GM18868 (cell line): ENCODE measurements at regions not wholly inside any gene's neighbourhood (a gene's known extent, or its start where the extent isn't known, plus 50 kb on each side); places are given as distances from the start of the nearest gene placed in this dataset.

Experiments
- ATAC-seq: cut with Tn5 transposase; IDR thresholded peaks from one replicate; pipeline ENCODE4 v1.9.1; 2021; ENCODE audit warnings: mild to moderate bottlenecking, moderate library complexity; ENCODE audit not compliant: unreplicated experiment

DNA sequence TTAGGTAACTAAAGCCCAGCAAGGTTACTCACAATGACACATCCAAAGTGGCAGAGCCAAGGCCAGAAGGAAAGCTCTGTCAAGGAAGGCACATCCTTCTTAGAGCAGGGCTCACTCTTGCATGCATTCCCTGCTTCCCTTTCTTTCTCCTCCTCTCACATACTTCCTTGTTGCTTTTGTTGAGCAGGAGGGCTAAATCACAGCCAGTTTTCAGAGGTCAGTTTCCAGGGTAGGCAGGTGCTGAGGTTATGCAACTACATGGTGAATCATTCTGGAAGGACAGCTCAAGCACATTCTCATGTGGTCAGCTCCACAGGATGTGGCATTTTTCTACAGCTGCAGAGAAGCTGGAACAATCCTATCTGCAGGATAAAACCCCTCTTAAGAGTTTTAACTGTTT is 275.6 kb downstream of the ZNF621 start:
- ATAC-seq, result no peak

DNA sequence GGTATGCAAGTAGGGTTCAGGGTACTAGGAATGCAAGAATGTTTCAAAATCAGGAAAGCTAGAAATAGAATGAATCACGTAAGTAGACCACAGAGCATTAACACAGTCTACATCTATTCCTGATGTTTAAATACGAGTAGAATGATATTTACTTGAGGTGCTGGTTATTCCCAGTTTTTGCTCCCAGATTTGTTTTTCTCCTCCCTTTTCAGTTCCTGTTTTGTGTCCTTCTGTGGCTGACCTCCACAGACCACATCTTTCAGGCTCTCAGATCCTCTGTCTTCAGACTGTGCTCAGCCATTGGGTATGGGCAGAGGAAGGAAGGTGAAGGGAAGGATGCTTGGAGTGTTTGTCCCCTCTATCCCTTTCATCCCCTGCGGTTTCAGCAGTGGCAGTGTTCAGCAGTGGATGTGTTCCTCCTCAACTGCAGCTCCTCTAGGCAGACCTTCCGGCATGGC is 276.6 kb downstream of the ZNF621 start:
- no peak for ATAC-seq

DNA sequence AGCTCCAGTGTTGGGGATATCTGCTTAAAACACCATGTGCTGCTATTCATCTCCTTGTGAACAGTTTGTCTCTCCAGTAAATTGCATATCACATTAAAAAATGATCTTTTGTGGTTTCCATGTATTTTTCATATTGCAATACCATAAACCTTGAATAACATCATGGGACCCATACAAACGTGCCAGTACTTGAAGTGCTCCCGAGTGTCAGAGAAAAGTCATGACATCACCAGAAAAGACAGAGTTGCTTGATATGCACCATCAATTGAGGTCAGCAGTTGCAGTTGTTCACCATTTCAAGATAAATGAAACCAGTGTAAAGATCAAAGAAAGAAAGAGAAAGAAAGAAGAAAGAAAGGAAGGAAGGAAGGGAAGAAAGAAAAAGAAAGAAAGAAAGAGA is 278.6 kb downstream of the ZNF621 start:
- ATAC-seq, result no peak

DNA sequence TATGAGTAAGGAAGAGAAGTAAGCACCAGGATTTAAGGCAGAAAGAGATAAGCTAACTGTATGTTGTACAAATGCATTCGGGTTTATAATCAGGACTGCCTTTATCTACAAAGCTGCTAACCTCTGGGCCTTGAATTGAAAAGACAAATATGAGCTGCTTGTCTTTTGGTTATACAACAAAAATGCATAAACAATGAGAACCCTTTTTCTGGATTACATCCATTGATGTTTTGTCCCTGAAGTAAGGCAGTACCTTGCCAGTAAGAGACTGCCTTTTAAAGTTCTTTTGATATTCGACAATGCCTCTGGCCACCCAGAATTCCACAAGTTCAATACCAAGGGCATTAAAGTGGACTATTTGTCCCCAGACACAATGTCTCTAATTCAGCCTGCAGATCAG is 280.7 kb downstream of the ZNF621 start:
- no peak for ATAC-seq

DNA sequence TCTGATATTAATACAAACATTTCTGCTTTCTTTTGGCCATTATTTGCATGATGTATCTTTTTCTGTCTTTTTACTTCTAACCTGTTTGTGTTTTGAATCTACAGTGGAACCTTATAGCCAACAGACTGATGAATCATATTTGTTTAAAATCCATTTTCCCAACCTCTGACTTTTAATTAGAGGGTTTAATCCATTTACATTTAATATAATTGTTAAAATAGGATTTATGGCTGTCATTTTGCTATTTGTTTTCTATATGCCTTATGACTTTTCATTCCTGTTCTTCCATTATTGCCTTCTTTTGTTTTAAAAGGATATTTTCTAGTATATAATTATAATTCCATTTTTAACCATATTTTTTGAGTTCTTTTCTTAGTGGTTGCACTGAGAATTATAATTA is 286.1 kb downstream of the ZNF621 start:
- ATAC-seq, result no peak

DNA sequence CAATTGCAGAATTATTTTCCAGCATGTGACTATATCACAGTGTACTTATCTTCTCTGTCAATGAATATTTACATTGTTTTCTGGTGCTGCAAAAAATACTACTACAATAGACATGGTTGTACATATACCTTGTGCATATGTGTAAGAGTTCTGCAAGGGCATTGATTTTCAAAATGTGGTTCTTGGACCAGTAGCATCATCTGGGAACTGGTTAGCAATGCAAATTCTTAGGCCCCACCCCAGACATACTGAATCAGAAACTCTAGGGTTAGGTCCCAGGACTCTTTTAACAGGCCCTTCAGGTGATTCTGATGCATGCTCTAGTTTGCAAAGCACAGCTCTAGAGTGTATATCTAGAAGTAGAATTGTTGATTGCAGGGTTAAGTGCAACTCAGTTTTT is 292.3 kb downstream of the ZNF621 start:
- ATAC-seq, result no peak

DNA sequence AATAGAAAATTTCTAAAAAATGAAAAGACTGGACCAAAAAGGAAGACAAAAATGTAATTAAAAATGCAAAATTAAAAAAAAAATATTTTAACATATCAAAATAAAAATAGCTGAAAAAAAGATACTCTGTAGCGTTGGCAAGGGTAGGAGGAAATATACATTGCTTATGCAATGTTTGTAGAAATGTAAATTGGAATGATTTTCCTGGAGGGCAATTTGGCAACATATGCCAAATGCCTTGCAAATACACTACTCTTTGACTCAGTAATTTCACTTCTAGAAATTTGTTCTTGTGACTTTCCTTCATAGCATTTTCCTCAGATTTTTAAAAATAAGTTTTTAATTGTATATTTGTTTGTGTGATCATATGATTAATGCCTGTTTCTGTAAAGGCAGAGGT is 296.6 kb downstream of the ZNF621 start:
- no peak for ATAC-seq

DNA sequence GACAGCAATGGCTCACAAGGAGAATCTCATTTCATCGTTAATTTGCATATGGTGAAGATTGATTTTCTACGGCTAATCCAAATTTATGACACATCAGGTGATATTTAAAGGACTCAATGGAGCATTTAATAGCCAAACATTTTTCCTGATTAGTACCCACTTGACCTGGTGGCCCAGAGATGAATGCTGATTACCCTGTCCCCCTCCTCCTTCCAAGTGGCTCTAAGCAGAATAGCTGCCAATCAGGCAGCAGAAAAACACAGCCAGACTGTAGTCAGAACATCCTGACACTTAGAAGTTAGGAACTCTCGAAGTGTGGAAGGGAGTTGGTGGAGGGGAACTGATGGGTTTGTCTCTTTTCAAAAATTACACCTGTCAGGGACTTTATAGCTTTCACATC is 302.5 kb downstream of the ZNF621 start:
- no peak for ATAC-seq

DNA sequence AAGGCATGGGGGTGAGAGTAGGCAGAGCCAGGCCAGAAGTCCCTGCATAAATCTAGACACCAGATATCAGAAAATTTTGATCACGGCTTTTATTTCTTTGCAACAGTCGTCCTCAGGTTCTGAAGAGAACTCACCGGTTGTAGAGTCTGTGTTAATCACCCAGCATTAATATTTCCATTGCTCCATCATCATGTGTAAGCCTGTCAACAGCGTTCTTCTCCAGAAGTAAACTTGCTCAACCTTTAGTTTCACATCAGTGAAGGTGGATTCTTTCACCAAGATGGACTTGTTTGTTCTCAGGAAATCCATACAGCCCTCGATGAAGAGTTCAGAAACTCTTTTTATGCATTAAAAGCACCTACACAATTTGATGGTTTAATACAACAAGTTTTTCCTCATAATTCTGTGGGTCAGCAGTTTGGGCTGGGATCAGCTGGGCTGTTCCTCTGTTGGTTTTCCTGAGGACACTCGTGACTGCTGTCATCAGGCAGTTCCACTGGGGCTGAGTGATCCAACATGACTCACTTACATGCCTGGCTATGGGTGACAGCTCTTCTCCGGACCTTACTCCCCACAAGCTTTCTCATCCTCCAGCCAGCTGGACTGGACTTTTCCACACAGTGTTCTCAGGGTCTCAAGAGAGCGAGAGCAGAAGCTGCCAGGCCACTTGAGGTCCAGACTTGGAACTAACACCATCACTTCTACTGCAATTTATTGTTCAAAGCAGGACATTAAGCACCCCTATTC is 303.4 kb downstream of the ZNF621 start:
- no peak for ATAC-seq

DNA sequence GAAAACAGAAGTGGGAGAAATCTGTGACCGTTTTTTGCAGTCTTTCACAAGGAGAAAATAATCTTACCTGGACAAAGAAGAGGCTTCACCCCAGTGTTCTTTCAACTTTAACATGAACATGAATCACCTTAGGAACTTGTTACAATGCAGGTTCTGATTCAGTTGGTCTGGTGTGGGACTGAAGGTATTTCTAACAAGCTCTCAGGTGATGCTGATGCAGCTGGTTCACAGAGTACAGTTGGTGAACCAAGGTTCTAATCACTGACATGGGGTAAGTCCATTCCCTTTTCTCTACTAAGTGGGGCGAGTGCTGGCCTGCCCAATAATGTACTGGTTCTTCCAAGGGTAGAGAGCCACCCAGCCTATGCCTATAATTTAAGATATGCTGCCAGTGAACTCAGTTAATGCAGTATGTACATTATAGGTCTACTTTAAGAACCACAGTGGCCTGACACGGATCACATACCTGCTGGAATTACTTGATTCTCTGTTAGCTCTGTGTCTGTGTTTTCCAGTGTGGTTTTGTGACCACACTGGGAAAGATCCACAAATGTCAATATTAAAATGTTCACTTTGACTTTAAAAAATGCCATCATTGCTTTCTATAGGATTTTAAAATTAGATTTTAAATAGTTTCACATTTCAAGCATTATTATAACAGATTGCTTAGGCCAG is 304.1 kb downstream of the ZNF621 start:
- no peak for ATAC-seq

DNA sequence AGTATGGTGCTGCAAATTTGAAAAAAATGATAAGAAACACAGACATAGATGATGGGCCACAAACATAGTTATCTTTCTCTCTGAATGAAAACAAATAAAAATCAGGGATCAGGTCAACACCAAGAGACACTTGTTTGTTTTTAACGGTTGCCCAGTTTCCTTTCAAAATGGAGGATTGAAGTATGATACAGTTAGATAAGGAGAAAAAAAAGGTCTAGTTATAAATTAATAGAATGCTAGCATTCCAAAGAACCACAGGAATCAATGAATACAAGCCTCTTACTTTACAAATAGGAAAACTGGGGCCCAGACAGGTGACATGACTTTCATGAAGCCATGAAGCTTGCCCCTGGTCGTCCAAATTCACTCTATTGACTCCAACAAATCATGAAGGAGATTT is 305.1 kb downstream of the ZNF621 start:
- ATAC-seq, result no peak

DNA sequence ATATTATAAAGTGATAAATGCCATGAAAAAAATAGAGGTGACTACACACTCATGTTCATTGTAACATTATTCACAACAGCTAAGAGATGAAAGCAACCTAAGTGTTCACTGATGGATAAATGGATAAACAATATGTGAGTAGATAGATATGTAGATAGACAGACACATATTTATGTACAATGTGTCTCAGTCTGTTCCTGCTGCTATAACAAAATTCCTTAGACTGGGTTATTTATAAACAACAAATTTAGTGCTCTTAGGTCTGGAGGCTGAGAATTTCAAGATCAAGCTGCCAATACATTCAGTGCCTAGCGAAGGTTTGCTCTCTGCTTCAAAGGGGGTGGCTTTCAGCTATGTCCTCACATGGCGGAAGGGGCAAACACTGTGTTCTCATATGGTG is 312.5 kb downstream of the ZNF621 start:
- no peak for ATAC-seq

DNA sequence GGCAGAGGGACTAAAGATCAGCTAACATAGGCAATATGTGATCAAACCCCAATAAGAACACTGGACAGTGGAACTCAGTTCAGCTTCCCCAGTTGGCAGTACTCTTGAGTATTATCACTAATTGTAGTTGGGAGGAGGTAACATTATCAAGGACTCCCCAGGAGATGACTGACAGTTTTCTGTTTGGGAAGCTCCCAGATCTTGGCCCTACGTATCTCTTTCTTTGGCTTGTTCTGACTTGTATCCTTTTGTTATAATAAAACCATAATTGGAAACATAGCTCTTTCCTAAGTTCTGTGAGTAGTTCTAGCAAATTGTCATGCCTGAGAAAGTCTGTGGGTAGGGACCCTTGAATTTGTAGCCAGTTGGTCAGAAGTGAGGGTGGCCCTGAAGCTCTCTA is 316.4 kb downstream of the ZNF621 start:
- no peak for ATAC-seq

DNA sequence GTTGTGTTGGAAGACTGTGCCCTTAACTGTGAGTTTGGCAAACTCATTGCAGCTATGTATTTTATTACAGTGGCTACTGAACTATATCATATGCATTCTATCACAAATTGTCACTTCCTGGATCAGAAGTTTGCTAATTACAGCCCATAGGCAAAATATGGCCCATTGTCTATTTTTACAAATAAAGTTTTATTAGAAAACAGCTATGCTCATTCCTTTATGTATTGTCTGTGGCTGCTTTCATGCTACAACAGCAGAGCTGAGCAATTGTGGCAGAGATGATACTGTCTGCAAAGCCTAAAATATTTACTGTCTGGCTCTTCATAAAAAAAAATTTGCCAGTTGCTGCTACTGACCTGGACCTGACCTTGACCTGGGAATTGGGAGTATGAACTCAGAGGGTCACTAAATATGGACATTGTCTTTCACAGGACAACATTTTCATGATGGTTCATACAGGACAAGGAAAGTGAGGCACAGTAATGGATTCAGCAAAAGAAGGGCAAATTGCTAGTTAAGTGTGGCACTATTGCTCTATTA is 316.9 kb downstream of the ZNF621 start:
- ATAC-seq, result no peak

DNA sequence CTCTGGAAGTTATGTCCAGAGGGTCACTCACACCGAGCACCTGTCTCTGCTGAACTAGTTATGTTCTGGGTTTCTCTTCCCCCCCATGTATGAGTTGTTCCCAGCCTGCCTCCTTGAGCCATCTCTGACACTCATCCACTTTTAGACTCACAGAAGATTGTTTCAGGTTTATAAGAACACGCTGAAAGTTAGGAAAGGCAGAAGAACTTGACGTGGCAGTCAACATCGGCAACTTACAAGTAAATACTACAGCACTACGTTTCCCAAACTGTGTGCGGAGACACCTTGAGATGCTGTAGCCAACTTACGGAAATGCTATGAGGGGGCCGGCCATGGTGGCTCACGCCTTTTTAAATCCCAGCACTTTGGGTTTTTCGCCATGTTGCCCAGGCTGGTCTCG is 318.0 kb downstream of the ZNF621 start:
- no peak for ATAC-seq

DNA sequence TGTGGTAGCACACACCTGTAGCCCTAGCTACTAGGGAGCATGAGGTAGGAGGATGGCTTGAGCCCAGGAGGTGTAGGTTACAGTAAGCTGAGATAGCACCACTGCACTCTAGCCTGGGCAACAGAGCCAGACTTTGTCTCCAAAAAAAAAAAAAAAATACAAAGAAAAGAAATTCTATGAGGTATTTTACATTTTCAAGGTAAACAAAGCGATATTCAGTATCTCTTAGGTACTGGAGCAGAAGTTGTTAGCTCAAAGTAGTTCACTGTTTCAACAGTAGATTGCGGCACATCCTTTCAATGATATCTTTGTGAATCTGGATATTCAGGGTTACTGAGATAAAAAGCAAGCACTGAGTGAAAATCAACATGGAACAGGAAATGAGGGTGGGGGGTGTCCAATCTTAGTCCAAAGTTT is 318.5 kb downstream of the ZNF621 start:
- no peak for ATAC-seq

DNA sequence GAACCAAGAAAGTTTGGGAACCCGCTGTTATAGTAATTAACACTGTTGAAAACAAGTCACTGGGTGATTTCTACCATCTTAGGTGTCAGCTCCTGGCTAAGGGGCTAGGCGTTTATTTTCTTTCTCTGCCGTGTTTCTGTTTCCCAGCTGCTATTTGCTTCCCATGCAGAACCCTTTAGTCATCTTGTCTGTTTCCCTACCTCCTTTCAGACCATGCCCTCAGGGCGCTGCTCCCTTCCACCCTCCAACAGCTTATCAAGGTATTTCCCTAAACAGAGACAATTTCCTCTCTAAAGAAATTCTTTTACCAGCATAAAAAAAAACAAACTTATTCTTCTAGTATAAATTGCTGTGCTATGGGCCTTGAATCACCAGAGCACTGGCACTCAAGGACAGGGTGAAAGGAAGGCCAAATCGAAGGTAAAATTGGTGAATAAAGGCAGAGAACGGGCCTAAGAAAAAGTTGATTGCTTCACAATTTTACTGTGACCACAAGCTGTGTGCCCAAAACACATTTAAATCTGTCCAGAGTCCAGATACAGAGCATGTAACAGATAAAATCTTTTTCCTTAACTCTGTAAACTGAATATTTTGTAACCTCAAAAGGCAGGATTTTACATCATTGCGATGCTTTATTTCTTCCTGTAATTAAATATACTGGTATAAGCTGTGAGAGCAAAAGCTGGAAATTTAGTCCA is 319.2 kb downstream of the ZNF621 start:
- ATAC-seq, result no peak

DNA sequence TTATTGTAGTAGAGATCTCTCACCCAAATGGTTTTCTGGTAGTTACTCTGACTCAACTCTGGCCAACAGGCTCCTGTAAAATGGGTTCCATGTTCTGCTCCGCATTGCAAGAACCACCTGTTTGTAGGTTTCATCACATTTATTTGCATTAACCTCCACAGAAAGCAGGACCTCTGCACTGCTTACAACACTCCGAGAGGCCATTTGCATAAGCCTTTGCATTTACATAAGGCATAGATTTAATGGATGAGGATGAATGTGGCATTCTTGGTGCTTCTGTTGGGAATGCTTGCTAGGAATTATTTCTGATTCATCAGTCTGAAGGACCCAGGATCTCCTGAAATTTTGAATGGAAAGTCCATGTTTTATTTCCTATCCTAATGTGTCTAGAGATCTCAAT is 320.1 kb downstream of the ZNF621 start:
- ATAC-seq, result no peak

DNA sequence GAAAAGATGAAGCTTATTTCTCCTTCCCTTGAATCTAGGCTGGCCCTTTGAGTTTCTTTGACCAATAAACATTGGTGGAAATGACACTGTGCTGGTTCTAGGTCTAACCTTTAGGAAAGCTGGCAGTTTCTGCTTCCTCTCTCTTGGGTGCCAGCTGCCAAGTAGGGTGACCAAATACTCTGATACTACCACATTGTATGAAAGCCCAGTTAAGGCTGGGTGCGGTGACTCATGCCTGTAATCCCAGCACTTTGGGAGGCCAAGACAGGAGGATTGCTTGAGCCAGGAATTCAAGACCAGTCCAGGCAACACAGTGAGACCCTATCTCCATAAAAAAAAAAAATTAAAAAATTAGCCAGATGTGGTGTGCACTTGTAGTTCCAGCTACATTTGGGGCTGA is 320.7 kb downstream of the ZNF621 start:
- ATAC-seq, result no peak

DNA sequence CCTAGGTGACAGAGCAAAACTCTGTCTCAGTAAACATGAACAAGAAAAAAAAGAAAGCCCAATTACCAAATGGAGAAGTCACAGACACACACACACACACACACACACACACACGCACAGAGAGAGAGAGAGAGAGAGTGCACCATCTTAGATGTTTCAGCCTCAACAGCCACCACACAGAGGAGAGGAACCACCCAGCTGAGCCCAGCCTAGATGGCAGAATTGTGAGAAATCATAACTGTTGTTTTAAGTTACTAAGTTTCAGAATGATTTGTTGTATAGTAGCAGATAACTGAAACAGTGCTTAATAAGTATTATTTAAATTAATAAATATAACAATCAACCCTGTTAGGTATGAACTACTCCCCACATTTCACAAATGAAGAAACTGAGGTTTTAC is 321.2 kb downstream of the ZNF621 start:
- no peak for ATAC-seq

DNA sequence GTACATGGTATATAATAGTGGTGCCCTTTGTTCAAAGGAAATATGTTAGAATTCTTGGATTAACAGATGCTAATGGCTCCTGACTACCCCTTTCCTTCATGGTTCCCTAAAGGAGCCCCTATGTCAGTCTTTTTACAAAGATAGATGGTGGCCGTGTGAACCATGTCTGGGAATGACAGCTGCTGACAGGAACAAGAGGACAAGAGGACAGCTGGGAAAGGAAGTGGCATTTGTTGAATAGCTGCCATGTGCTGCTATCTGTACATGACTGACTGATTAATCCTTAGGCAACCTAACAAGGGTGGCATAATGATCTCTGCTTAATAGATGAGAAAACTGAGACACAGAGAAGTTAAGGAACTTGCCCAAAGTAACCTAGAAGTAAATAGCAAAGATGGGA is 321.7 kb downstream of the ZNF621 start:
- no peak for ATAC-seq

DNA sequence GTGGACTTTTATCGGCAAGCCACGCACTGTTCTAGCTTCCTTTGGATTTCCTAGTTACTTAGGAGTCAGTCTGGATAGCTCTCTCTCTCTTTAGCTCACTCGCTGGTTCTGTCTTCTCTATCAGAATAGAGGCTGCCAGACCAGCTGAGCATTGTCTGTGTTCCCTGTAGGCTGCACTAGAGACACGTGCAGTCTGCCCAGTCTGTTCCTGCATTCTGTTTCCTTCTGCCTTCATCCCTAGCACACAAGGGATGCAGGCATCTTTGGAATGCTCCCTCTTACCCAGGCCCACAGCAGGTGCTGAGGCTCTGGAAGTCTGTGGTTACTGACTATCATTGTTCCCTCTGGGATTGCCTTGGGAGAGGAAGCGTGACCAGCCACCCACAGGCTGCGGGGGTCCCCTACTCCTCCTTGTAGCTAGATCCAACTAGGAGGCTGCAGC is 322.8 kb downstream of the ZNF621 start:
- ATAC-seq, result no peak
